LNCAP (cell line): ENCODE measurements at regions not wholly inside any gene's neighbourhood (a gene's known extent, or its start where the extent isn't known, plus 50 kb on each side); places are given as distances from the start of the nearest gene placed in this dataset.

Experiments
- TF ChIP-seq, protein P1 (sequence below): fragments of 450-650 bp; IDR thresholded peaks from 2 replicates; pipeline ENCODE4 v1.5.1; 2017; ENCODE audit warnings: mild to moderate bottlenecking

DNA sequence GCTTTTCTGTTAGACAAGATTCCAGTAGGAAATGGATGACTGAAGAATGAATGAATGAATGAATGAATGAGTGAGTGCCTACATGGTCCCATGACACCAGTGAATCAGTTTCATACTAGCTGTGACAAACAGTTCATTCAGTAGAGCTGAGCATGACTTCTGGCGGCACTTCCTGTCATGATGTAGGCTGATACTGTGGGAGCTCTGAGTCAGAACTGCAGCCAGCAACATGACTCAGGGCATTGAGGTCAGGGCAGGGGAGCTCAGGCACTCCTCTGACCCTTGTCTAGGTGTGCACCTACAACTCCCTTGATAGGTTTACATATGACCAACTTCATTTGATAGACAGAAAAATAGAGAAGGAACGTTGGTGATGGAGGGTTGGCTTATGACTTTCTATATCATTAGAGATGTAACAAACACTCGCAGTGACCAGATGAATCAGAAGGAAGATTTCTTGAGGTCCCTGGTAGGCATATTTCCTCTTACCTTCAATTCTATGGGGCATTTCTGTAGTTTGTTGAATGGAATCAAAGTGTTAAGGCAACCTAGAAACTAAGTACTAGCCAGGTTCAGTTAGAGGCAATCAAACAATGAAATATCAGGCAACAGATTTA is 139.3 kb upstream of the ARHGAP5 start:
- TF ChIP-seq, protein P1, sequence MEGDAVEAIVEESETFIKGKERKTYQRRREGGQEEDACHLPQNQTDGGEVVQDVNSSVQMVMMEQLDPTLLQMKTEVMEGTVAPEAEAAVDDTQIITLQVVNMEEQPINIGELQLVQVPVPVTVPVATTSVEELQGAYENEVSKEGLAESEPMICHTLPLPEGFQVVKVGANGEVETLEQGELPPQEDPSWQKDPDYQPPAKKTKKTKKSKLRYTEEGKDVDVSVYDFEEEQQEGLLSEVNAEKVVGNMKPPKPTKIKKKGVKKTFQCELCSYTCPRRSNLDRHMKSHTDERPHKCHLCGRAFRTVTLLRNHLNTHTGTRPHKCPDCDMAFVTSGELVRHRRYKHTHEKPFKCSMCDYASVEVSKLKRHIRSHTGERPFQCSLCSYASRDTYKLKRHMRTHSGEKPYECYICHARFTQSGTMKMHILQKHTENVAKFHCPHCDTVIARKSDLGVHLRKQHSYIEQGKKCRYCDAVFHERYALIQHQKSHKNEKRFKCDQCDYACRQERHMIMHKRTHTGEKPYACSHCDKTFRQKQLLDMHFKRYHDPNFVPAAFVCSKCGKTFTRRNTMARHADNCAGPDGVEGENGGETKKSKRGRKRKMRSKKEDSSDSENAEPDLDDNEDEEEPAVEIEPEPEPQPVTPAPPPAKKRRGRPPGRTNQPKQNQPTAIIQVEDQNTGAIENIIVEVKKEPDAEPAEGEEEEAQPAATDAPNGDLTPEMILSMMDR, result no peak

DNA sequence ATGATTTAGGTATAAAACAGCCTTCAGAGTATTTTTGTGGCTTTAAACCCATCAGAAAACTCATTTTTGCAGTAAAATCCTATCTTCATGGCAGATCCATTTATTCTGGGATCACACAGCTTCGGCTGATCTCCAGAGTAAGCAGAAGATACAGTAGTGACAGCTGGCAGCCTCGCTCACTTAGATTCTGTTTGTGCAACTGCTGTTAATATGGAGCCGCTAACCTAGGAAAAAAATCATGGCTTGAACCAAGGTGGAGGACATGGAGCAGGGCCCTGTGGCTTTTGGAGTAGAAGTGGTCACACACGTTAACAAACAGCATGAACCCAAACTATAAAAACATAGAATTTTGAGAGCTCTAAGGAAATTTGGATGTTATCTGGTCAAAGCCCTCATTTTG is 137.2 kb upstream of the ARHGAP5 start:
- TF ChIP-seq, protein P1, result no peak

- TF ChIP-seq, protein P1, result no peak
Measured at GRCh38 chr14:31941487-31941886, 135.6 kb upstream of the ARHGAP5 start.

- TF ChIP-seq, protein P1, result no peak
Measured at GRCh38 chr14:31942166-31942841, 134.8 kb upstream of the ARHGAP5 start.

- TF ChIP-seq, protein P1, result no peak
Measured at GRCh38 chr14:31943217-31943799, 133.8 kb upstream of the ARHGAP5 start.

- TF ChIP-seq, protein P1, result no peak
Measured at GRCh38 chr14:31943861-31944255, 133.2 kb upstream of the ARHGAP5 start.

- TF ChIP-seq, protein P1, result no peak
Measured at GRCh38 chr14:31944256-31945073, 132.6 kb upstream of the ARHGAP5 start.
